ENCODE measurements at regions not wholly inside any gene's neighbourhood (a gene's known extent, or its start where the extent isn't known, plus 50 kb on each side); places are given as distances from the start of the nearest gene placed in this dataset.

GRCh38 chr16:80063031-80063712 lies 462.6 kb upstream of the MAF start:
- Histone ChIP-seq H2BK15ac (ENCODE audit: low read depth, low read length) (no peak overlapping the region), H3T11ph (ENCODE audit: low read length) (no peak overlapping the region), H3K27ac (ENCODE audit: insufficient read length, low read depth, low read length) (no peak overlapping the region), H2AFZ (ENCODE audit: low read length) (no peak overlapping the region), H2BK5ac (ENCODE audit: insufficient read length, low read length) (no peak overlapping the region), H4K20me1 (ENCODE audit: control insufficient read depth, insufficient read depth, insufficient read length) (no peaks in the 10 kb centered on the region), H3K79me1 (ENCODE audit: insufficient read depth, low read depth, low read length, poor library complexity, severe bottlenecking) (no peaks in the 10 kb centered on the region), H3K14ac (ENCODE audit: insufficient read depth, low read length) (no peak overlapping the region), H3K9ac (ENCODE audit: extremely low read depth, insufficient read length, low read length) (no peak overlapping the region), H3K9me3 (ENCODE audit: control insufficient read depth, low read depth, low read length) (no peaks in the 10 kb centered on the region), H4K8ac (replicated peaks; ENCODE audit: insufficient read length, low read depth, low read length) (no peak overlapping the region), H3K4me2 (ENCODE audit: insufficient read depth, insufficient read length, low read length) (no peak overlapping the region), H2BK20ac (ENCODE audit: low read depth, low read length, poor library complexity, severe bottlenecking) (no peak overlapping the region), H3K23ac (ENCODE audit: insufficient read length, low read depth, low read length) (no peak overlapping the region), H4K5ac (ENCODE audit: insufficient read length, low read depth, low read length) (no peak overlapping the region), H2BK12ac (ENCODE audit: insufficient read length, low read depth, low read length) (no peak overlapping the region), H3K79me2 (ENCODE audit: insufficient read depth, low read length) (no peaks in the 10 kb centered on the region), H3K4me1 (ENCODE audit: insufficient read depth, low read length) (no peaks in the 10 kb centered on the region; the same call in 1 of the 2 replicates), H2BK120ac (ENCODE audit: low read depth, low read length, poor library complexity, severe bottlenecking) (no peak overlapping the region), H3K27me3 (ENCODE audit: insufficient read depth, low read length) (no peaks in the 10 kb centered on the region), H3K23me2 (ENCODE audit: insufficient read length, low read depth, low read length, poor library complexity, severe bottlenecking) (no peaks in the 10 kb centered on the region), H4K91ac (ENCODE audit: insufficient read length, low read depth, low read length) (no peak overlapping the region), H3K56ac (ENCODE audit: insufficient read length, low read depth, low read length) (no peak overlapping the region), H3K4ac (ENCODE audit: low read depth, low read length) (no peak overlapping the region), H2AK5ac (ENCODE audit: insufficient read length, low read length) (no peak overlapping the region), H3K18ac (ENCODE audit: insufficient read length, low read depth, low read length) (no peak overlapping the region)
- no peak for TF ChIP-seq CTCF (conservative IDR thresholded peaks at IDR 0.05)
- no peak for DNase-seq
- Mint-ChIP-seq H3K4me1 (peaks cover 10 to 15% of the 10 kb centered on the region in 2 experiments), H3K36me3 (ENCODE audit: insufficient read depth in 1 of 3, low read depth in 3 of 3) (no peaks in the 10 kb centered on the region; a peak in 1 of 7 replicates), H3K9me3 (peaks cover 0 to 2% of the 10 kb centered on the region in 2 experiments; a peak in 1 of 5 replicates), H3K27me3 (ENCODE audit: low read depth) (no peaks in the 10 kb centered on the region; the same call in 1 of the 2 replicates), H3K4me3 (no peak overlapping the region), H3K27ac (no peak overlapping the region)
- no CpG with 5 or more reads among the region's 7 CpGs for WGBS (ENCODE audit: extremely low coverage, insufficient read length, low lambda C conversion rate)

All from H9 (cell line).